NT2/D1 (cell line): ENCODE measurements at regions not wholly inside any gene's neighbourhood (a gene's known extent, or its start where the extent isn't known, plus 50 kb on each side); places are given as distances from the start of the nearest gene placed in this dataset.

Experiments used
- SUZ12 ChIP-seq: IDR thresholded peaks from 2 replicates; pipeline ENCODE4 v1.6.1; 2011; ENCODE audit not compliant: insufficient read length, insufficient read depth; ENCODE audit errors: extremely low read depth
- ZNF274 ChIP-seq: IDR thresholded peaks from 2 replicates; pipeline ENCODE4 v1.6.1; 2011; ENCODE audit warnings: mild to moderate bottlenecking, low read depth, low read length

GRCh38 chr5:109922381-109922995 is 232.8 kb downstream of the MAN2A1 start:
- TF ChIP-seq ZNF274 (no peak), SUZ12 (no peak)
